ENCODE measurements at regions not wholly inside any gene's neighbourhood (a gene's known extent, or its start where the extent isn't known, plus 50 kb on each side); places are given as distances from the start of the nearest gene placed in this dataset.

- TF ChIP-seq CTCF (IDR thresholded peaks at IDR 0.05), result no peak
These were observed 70.9 kb upstream of the ALX4 start for GRCh38 chr11:44380820-44381219.

GRCh38 chr11:44381261-44381660 lies 71.3 kb upstream of the ALX4 start:
- TF ChIP-seq CTCF (IDR thresholded peaks at IDR 0.05), result no peak

- no peak for TF ChIP-seq CTCF (IDR thresholded peaks at IDR 0.05)
These were observed 72.2 kb upstream of the ALX4 start for GRCh38 chr11:44382118-44382517.

GRCh38 chr11:44382656-44383240 lies 72.8 kb upstream of the ALX4 start:
- TF ChIP-seq CTCF (IDR thresholded peaks at IDR 0.05), result no peak

GRCh38 chr11:44383246-44383645 lies 73.3 kb upstream of the ALX4 start:
- no peak for TF ChIP-seq CTCF (IDR thresholded peaks at IDR 0.05)

GRCh38 chr11:44387415-44387814 lies 77.5 kb upstream of the ALX4 start:
- TF ChIP-seq CTCF (IDR thresholded peaks at IDR 0.05), result no peak

- TF ChIP-seq CTCF (IDR thresholded peaks at IDR 0.05), result no peak
These were observed 77.9 kb upstream of the ALX4 start for GRCh38 chr11:44387825-44388224.
